Esophagus squamous epithelium (tissue), 4 donors: ENCODE measurements at regions not wholly inside any gene's neighbourhood (a gene's known extent, or its start where the extent isn't known, plus 50 kb on each side); places are given as distances from the start of the nearest gene placed in this dataset.
"Not testable (repeated sequence)": the region's sequence is repeated elsewhere in the genome, so short reads cannot be mapped to it uniquely, and the experiment has no call there.

Experiments used
- POLR2A ChIP-seq, 4 donors: fragments of 450-650 bp; IDR thresholded peaks; one replicate each; pipeline ENCODE4 v1.6.1; 2017; ENCODE audit warnings: antibody characterized with exemption in 4 of 4, mild to moderate bottlenecking in 4 of 4, moderate library complexity in 3 of 4
- TF ChIP-seq, protein P1 (sequence below), 6 experiments: fragments of 450-650 bp in 4 of 6; fragments of 200-600 bp in 2 of 6; sonication (generic) in 2 of 6; IDR thresholded peaks; one replicate each; pipeline ENCODE4 v1.5.1; 2016 to 2019; ENCODE audit warnings: antibody characterized with exemption in 6 of 6, mild to moderate bottlenecking in 4 of 6, moderate library complexity in 4 of 6

DNA sequence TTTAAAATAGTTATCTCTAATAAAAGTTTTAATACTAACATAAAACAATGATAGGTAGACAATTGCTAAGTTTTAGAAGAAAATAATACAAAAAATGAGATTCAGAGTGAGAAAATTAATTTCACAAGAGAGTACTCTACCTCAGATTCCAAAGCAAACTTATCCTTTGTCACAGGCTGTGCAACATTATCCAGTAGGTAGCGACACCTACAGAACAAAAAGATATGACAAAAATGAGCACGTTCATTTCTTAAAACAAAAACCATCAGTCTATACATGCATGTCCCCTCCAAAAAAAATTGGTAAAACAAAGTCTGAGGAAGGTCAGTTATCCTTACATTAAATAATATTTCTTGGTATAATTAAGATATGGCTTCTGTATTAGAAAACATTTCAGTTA, 275.2 kb downstream of the TP53TG3F start:
- TF ChIP-seq, protein P1, sequence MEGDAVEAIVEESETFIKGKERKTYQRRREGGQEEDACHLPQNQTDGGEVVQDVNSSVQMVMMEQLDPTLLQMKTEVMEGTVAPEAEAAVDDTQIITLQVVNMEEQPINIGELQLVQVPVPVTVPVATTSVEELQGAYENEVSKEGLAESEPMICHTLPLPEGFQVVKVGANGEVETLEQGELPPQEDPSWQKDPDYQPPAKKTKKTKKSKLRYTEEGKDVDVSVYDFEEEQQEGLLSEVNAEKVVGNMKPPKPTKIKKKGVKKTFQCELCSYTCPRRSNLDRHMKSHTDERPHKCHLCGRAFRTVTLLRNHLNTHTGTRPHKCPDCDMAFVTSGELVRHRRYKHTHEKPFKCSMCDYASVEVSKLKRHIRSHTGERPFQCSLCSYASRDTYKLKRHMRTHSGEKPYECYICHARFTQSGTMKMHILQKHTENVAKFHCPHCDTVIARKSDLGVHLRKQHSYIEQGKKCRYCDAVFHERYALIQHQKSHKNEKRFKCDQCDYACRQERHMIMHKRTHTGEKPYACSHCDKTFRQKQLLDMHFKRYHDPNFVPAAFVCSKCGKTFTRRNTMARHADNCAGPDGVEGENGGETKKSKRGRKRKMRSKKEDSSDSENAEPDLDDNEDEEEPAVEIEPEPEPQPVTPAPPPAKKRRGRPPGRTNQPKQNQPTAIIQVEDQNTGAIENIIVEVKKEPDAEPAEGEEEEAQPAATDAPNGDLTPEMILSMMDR (IDR thresholded peaks at IDR 0.05) = not testable (repeated sequence)
- not testable (repeated sequence) for TF ChIP-seq POLR2A (IDR thresholded peaks at IDR 0.05)
